ENCODE measurements at regions not wholly inside any gene's neighbourhood (a gene's known extent, or its start where the extent isn't known, plus 50 kb on each side); places are given as distances from the start of the nearest gene placed in this dataset.

GRCh38 chr12:24386836-24387235, 437.4 kb upstream of the SOX5 start:
- TF ChIP-seq CTCF (IDR thresholded peaks at IDR 0.05) (no peak), POLR2A (IDR thresholded peaks at IDR 0.05) (no peak)
